ENCODE measurements at regions not wholly inside any gene's neighbourhood (a gene's known extent, or its start where the extent isn't known, plus 50 kb on each side); places are given as distances from the start of the nearest gene placed in this dataset.

- no peak for DNase-seq
Observed at GRCh38 chr4:19987746-19988145, 264.0 kb upstream of the SLIT2 start.

DNA sequence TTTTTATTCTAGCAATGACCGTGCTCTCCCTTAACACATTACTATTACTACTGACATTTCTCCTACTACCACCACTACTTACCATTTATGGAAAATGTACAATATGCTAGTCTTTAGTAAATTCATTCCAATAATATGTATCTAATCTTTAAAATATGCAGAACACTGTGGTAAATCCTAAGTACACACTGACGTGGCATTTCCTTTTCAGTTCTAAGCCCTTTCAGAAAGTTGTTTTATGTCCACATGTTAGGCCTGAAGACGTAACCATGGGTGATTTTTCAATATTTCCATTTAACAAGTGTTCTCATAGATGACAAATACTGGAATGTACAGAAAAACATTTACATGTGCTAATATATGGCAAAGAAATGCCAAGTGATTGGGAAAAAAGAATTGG lies 268.6 kb upstream of the SLIT2 start:
- DNase-seq = no peak

DNA sequence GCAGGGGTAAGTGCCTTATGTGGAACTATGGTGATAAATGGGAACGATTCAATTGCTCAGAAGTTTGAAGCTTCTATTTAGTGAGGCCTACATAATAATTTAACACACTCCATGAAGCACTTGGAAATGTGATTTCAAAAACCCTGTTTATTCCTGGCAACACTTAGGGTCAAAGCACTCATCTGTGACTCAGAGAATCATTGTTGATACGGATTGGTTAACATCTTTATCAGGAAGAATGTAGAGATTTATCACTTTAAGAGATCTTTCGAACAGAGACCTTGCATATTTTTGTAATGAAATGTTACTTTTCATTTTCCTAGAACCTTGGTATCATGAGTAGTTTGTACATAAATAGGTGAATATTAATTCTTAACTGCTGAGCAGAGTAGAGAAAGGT lies 269.1 kb upstream of the SLIT2 start:
- DNase-seq = no peak

DNA sequence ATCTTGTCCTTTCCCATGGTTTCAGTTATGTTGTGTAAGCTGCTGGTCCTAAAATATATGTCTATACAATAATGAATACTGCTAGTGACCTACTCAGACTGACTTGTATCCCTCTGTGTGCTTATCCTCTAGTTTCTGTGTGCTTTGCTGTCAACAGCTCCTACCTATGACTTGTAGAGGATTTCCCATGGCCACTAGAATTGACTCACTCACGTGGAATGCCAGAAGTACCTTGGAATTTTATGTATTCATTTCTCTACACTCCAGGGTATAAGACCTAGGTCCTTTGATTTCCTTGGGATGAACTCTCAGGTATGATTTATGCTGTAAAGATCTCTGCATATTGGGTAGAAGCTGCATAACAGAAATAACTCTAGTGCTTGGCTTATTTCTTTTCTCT lies 279.9 kb upstream of the SLIT2 start:
- DNase-seq = no peak

DNA sequence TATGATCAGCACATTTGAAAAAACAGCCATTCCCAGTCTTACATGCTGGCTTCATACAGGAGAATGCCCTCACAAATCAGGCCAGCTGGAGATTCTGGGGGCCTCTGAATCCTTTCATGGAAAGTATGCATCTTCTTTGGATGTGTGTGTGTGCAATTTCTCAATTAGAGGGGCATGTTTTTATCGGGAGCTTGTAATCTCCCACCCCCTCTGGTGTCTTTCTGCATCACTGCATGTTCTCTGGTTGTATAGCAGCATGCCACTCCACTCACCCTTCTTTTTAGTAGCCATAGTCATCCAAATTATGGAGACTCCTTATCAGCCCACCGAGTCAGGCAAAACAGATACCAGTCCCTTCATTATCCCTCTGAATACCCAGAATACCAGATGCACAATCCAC lies 282.2 kb upstream of the SLIT2 start:
- DNase-seq = no peak

GRCh38 chr4:19961091-19961490 lies 290.6 kb upstream of the SLIT2 start:
- no peak for DNase-seq

GRCh38 chr4:19958848-19959247 lies 292.9 kb upstream of the SLIT2 start:
- no peak for DNase-seq

- DNase-seq = no peak
Observed at GRCh38 chr4:19947349-19947748, 304.4 kb upstream of the SLIT2 start.

- DNase-seq = no peak
Observed at GRCh38 chr4:19945979-19946380, 305.7 kb upstream of the SLIT2 start.

GRCh38 chr4:19945501-19945900 lies 306.2 kb upstream of the SLIT2 start:
- DNase-seq = no peak

DNA sequence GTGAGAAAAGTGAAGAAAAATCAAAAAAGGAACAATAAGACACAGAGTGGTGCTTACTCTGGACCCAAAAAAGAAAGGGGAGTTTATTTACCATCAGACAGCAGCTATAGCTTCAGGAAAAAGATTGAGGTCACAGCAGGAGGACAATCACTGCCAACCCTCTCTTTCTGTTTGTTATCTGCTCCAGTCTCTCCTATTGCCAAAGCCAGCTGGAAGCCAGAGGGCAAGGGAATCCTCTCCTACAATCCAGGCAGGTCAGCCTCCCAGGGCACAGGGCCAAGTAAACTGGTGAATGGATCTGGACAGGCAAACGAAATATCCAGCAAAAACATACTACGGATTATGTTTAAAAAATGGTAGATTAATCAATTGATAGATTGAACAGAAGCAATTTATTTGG lies 306.9 kb upstream of the SLIT2 start:
- no peak for DNase-seq

DNA sequence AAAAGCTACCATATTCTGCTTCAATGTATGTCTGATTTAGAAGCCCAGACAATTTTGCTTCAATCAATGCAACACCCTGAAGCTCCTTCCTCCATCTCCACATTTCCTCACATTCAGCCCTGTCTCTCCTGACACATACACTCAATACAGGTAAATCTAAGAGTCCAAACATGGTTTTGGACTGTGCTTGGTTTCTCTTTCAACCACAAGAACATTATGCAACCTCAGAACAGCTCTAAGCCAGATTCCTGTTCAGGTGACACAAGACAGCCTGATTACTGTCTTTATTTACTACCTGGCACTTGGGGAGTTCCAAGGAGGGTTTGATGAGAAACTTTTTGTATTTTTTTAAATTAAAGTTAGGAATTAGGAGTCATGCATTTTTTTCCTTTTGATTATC lies 307.5 kb upstream of the SLIT2 start:
- DNase-seq = no peak

GRCh38 chr4:19941434-19941833 lies 310.3 kb upstream of the SLIT2 start:
- no peak for DNase-seq

- DNase-seq = no peak
Observed at GRCh38 chr4:19940861-19941260, 310.8 kb upstream of the SLIT2 start.

DNA sequence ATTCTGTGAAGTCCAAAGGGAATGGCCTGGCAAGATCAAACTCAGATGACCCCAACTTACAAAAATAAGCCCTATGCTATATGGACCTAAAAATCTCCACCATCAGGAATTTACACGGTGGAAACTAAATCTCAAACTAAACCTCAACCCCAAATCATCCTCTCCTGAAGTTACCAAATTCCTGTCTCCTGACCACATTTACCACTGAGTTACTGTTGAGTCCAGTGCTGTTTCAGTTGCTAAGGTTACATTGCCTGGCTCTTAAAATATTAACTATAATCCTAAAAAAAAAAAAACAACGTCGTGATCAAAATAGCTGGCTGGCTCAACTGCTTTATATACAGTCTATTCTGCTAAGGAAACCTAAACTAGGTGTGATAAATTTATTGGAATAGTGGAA lies 315.2 kb upstream of the SLIT2 start:
- DNase-seq = no peak

DNA sequence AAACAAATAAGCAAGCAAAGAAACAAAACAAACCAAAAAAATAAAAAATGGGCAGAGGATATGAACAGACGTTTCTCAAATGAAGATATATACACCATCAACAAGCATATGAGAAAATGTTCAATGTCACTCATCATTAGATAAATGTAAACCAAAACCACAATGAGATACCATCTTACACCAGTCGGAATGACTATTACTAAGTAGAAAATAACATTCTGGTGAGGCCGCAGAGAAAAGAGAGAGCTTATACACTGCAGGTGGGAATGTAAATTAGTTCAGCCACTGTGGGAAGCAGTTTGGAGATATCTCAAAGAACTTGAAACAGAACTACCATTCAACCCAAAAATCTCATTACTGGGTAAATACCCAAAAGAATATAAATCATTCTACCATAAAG lies 321.0 kb upstream of the SLIT2 start:
- no peak for DNase-seq

DNA sequence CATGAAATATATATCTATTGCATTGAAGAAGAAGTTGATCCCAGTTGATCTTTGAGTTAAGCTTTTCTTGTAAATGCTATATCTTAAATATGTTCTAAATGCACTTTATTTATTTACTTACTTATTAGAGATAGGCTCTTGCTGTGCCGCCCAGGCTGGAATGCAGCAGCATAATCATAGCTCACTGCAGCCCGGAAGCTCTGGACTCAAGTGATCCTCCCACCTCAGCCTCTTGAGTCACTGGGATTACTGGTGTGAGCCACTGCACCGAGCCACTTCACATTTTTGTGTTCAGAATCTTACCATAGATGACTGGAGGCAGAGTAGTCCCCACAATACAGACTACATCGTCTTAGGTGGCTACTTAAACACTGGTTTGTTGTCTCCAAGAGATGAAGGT lies 324.3 kb upstream of the SLIT2 start:
- no peak for DNase-seq

DNA sequence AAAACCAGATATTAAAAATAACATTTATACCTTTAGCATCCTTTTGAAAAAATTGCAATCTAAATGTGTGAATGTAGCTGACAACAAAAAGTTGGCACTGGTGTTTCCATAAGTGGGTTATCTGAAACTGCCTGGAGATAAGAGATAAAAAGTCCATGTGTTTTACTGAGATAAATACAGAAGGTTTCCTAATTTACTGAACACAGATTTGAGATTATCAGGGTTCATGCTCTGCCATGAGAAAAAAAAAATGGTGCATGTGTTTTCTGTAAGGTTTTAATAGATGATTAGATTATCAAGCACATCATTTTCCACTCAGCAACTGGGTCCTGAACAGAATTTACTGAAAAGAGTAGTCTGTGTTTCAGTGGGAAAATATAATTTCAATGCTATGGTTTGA lies 326.2 kb upstream of the SLIT2 start:
- no peak for DNase-seq

DNA sequence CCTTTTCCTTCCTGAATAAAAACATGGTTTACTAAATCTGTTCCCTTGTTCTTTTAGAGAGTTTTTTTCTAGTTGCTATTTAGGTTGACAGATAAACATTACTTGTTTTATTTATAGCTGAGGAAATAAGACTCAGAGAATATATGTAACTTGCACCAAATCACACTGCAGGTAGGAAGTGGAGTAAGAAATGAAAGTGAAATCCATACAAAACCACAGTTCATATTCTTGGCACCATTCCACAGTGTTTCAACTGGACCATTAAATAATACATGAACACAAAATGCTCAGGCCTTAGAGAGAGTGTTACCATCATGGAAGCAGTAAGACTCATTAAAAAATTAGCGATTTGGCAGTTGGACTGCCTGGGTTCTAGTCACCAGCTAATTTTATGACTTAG lies 326.9 kb upstream of the SLIT2 start:
- DNase-seq = no peak

- DNase-seq = no peak
Observed at GRCh38 chr4:19915276-19915675, 336.4 kb upstream of the SLIT2 start.

- no peak for DNase-seq
Observed at GRCh38 chr4:19913650-19914049, 338.1 kb upstream of the SLIT2 start.

DNA sequence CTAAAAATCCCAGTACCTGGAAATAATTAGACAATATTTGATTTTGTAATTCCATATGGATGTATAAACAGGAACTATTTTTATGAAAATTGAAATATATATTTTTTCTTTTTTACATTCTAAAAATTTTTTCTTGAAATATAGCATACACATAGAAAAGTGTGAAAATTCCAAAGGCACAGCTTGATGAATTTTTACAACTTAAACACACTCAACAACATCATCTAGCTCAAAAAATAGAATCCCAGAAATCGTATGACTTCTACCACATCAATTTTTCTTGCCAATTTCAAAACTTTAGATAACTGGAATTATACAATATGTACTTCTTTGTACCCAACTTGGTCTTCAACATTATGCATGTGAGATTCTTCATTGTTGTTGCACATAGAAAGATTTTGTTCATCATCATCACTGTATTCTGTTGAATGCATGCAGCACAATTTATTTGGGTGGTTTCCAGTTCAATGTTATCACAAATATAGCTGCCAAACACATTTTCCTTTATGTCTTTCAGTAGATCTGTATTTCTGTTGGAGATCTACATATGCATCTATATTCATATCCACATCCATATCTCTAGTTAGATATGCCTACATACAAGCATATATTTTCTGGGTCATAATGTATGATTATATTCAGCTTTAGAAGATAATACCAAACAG lies 340.7 kb upstream of the SLIT2 start:
- DNase-seq = no peak

GRCh38 chr4:19905024-19905423 lies 346.7 kb upstream of the SLIT2 start:
- no peak for DNase-seq

- DNase-seq = no peak
Observed at GRCh38 chr4:19888587-19888986, 363.1 kb upstream of the SLIT2 start.

DNA sequence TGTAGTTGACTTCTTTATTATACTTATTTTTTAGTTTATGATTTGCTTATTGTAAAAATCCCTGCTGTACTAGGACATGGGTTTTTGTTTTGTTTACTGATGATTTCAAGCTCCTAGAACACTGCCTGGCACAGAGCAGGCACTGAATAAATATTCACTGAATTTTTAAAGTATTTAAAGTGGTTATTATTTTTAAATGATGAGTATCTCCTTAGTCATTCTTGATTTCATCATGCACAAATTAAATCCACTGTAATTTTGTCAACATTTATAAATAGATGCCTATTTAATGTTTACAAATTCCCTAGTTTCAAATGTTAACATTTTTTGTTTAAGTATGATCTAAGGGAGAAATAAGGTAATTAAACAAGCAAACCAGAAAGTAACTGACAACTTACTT lies 367.9 kb upstream of the SLIT2 start:
- DNase-seq = no peak

- no peak for DNase-seq
Observed at GRCh38 chr4:19880206-19880605, 371.5 kb upstream of the SLIT2 start.
